ENCODE measurements at regions not wholly inside any gene's neighbourhood (a gene's known extent, or its start where the extent isn't known, plus 50 kb on each side); places are given as distances from the start of the nearest gene placed in this dataset.

DNA sequence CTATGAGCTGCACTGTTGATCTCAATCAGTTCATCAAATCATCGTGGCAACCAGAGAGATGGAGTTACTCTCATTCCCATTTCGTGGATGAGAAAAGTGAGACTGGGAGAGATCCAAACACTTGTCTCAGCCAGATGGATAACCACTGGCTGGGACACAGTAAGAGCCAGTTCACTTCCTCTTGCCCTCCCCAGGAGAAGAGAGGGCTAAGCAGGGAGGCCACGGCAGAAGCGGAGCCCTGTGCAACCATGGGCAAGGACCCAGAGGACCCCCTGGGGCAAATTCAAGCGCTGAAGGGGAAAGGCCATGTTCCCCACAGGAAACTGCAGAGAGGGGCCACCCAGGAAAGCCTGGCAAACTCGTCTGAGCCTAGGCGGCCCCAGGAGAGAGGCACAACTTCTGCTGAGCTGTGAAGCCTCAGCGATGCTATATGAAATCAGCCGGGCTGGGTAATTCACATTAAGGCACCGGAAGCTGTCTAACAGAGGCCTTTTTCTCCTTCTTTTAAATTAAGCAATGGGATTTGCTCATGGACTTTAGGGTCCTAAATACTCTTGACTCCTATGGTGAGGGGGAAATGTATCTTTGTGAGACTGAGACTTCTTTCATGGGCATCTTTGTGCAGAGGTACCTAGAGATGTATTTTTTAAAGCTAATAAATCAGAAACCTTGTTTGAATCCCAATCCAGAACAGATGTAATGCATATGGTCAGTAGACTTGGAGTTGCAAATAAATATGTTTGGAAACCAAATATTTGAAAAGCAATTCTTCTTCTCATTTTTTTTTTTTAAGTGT lies 137.1 kb upstream of the SMIM23 start:
- TF ChIP-seq POLR2A (IDR thresholded peaks at IDR 0.05) = no peak
- no peak for TF ChIP-seq CTCF (IDR thresholded peaks at IDR 0.05 in 4 of 5, conservative IDR thresholded peaks at IDR 0.05 in 1 of 5)

Measured in gastrocnemius medialis (tissue), 4 donors.